ENCODE measurements at regions not wholly inside any gene's neighbourhood (a gene's known extent, or its start where the extent isn't known, plus 50 kb on each side); places are given as distances from the start of the nearest gene placed in this dataset.
"Not testable (repeated sequence)": the region's sequence is repeated elsewhere in the genome, so short reads cannot be mapped to it uniquely, and the experiment has no call there.

- Histone ChIP-seq H3K27me3 (ENCODE audit: low read length) (no peaks in the 10 kb centered on the region), H3K4me3 (ENCODE audit: insufficient read depth, low read length, poor library complexity, severe bottlenecking) (no peak overlapping the region), H3F3A (ENCODE audit: insufficient read depth) (no peaks in the 10 kb centered on the region), H3K36me3 (ENCODE audit: low read length) (no peaks in the 10 kb centered on the region), H3K27ac (ENCODE audit: low read depth, low read length) (no peak overlapping the region), H2AFZ (ENCODE audit: low read depth, low read length, severe bottlenecking) (no peak overlapping the region), H3K4me2 (ENCODE audit: low read depth, low read length, poor library complexity, severe bottlenecking) (no peak overlapping the region), H3K79me2 (ENCODE audit: insufficient read depth, low read length) (no peaks in the 10 kb centered on the region), H3K9me3 (ENCODE audit: insufficient read depth, low read length) (no peaks in the 10 kb centered on the region), H4K20me1 (ENCODE audit: low read depth, low read length) (no peaks in the 10 kb centered on the region), H3K9ac (ENCODE audit: low read length) (no peak overlapping the region), H3K9me2 (replicated peaks; ENCODE audit: insufficient read depth, low read length) (no peaks in the 10 kb centered on the region)
- TF ChIP-seq CTCF (IDR thresholded peaks at IDR 0.05; ENCODE audit: insufficient read depth, low read length, poor library complexity, severe bottlenecking), result no peak
- TF ChIP-seq EZH2phosphoT487 (conservative IDR thresholded peaks at IDR 0.05; ENCODE audit: low read length), result no peak
These were observed 234.6 kb upstream of the FANCL start for GRCh38 chr2:58475756-58476155.

DNA sequence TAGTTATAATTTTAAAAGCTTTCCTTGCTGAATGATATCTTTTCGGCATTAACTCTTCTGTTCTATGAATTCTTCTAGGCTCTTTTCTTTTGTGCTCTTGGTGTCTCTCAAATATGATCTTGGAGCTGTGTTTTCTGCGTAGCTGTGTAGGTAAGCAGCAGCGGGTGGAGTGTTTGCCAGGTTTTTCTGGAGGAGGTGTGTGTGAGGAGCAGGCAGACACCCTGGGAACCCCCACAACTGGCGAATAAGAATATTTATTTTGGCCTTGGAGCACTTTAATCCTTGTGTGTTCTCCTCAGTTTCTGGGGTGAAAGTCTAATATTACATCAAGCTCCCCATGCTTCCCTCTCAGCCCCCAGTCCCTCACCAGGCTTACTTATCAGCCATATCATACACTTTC, 232.0 kb upstream of the FANCL start:
- Histone ChIP-seq H3F3A (ENCODE audit: insufficient read depth) (no peaks in the 10 kb centered on the region), H3K27me3 (ENCODE audit: low read length) (no peaks in the 10 kb centered on the region)
- TF ChIP-seq EZH2phosphoT487 (conservative IDR thresholded peaks at IDR 0.05; ENCODE audit: low read length), result no peak
- TF ChIP-seq CTCF (IDR thresholded peaks at IDR 0.05; ENCODE audit: insufficient read depth, low read length, poor library complexity, severe bottlenecking), result no peak

DNA sequence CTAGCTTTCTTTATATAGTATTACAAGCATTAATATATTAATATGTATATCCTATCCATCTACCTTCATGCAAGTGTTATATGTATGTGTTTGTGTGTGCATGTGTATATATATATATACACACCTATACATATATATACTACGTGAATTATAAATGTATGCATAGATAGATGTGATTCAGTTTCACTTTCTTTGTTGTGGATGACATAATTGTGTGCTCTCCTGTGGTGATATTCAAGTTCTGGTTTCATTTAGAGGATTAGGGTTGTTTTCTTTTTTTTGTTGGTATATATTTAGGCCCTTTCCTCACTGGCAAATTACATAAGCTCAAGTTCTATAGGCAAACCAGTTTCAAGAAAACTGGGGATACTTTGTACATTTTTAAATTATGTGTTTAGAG, 225.7 kb upstream of the FANCL start:
- Histone ChIP-seq H3K4me3 (ENCODE audit: insufficient read depth, low read length, poor library complexity, severe bottlenecking) (no peak overlapping the region), H2AFZ (ENCODE audit: low read depth, low read length, severe bottlenecking) (no peak overlapping the region), H3K36me3 (ENCODE audit: low read length) (no peaks in the 10 kb centered on the region), H3K79me2 (ENCODE audit: insufficient read depth, low read length) (no peaks in the 10 kb centered on the region), H3K27me3 (ENCODE audit: low read length) (no peaks in the 10 kb centered on the region), H3K4me2 (ENCODE audit: low read depth, low read length, poor library complexity, severe bottlenecking) (no peak overlapping the region), H4K20me1 (ENCODE audit: low read depth, low read length) (no peaks in the 10 kb centered on the region), H3K9ac (ENCODE audit: low read length) (no peak overlapping the region), H3F3A (ENCODE audit: insufficient read depth) (no peaks in the 10 kb centered on the region), H3K27ac (ENCODE audit: low read depth, low read length) (no peak overlapping the region), H3K9me2 (replicated peaks; ENCODE audit: insufficient read depth, low read length) (no peaks in the 10 kb centered on the region), H3K9me3 (ENCODE audit: insufficient read depth, low read length) (no peaks in the 10 kb centered on the region)
- TF ChIP-seq CTCF (IDR thresholded peaks at IDR 0.05; ENCODE audit: insufficient read depth, low read length, poor library complexity, severe bottlenecking) (no peak), EZH2phosphoT487 (conservative IDR thresholded peaks at IDR 0.05; ENCODE audit: low read length) (no peak)

More for the DNA sequence above, 232.0 kb upstream of the FANCL start:
- H3K36me3 ChIP-seq (ENCODE audit: low read length), result no peaks in the 10 kb centered on the region
- no peaks in the 10 kb centered on the region for H3K9me3 ChIP-seq (ENCODE audit: insufficient read depth, low read length)
- no peak overlapping the region for H3K9ac ChIP-seq (ENCODE audit: low read length)
- H3K4me2 ChIP-seq (ENCODE audit: low read depth, low read length, poor library complexity, severe bottlenecking), result no peak overlapping the region
- no peak overlapping the region for H2AFZ ChIP-seq (ENCODE audit: low read depth, low read length, severe bottlenecking)
- no peaks in the 10 kb centered on the region for H3K9me2 ChIP-seq (replicated peaks; ENCODE audit: insufficient read depth, low read length)
- H3K27ac ChIP-seq (ENCODE audit: low read depth, low read length), result no peak overlapping the region
- H4K20me1 ChIP-seq (ENCODE audit: low read depth, low read length), result no peaks in the 10 kb centered on the region
- H3K79me2 ChIP-seq (ENCODE audit: insufficient read depth, low read length), result no peaks in the 10 kb centered on the region
- no peak overlapping the region for H3K4me3 ChIP-seq (ENCODE audit: insufficient read depth, low read length, poor library complexity, severe bottlenecking)

- not testable (repeated sequence) for H3K9me3 ChIP-seq (ENCODE audit: insufficient read depth, low read length); H2AFZ ChIP-seq (ENCODE audit: low read depth, low read length, severe bottlenecking); H3K36me3 ChIP-seq (ENCODE audit: low read length); H4K20me1 ChIP-seq (ENCODE audit: low read depth, low read length); H3K9me2 ChIP-seq (replicated peaks; ENCODE audit: insufficient read depth, low read length); H3K79me2 ChIP-seq (ENCODE audit: insufficient read depth, low read length); H3K27ac ChIP-seq (ENCODE audit: low read depth, low read length); H3K4me3 ChIP-seq (ENCODE audit: insufficient read depth, low read length, poor library complexity, severe bottlenecking); H3K4me2 ChIP-seq (ENCODE audit: low read depth, low read length, poor library complexity, severe bottlenecking); H3K27me3 ChIP-seq (ENCODE audit: low read length); H3F3A ChIP-seq (ENCODE audit: insufficient read depth); H3K9ac ChIP-seq (ENCODE audit: low read length)
These were observed 224.9 kb upstream of the FANCL start for GRCh38 chr2:58466021-58466420.
